ENCODE measurements at regions not wholly inside any gene's neighbourhood (a gene's known extent, or its start where the extent isn't known, plus 50 kb on each side); places are given as distances from the start of the nearest gene placed in this dataset.

DNA sequence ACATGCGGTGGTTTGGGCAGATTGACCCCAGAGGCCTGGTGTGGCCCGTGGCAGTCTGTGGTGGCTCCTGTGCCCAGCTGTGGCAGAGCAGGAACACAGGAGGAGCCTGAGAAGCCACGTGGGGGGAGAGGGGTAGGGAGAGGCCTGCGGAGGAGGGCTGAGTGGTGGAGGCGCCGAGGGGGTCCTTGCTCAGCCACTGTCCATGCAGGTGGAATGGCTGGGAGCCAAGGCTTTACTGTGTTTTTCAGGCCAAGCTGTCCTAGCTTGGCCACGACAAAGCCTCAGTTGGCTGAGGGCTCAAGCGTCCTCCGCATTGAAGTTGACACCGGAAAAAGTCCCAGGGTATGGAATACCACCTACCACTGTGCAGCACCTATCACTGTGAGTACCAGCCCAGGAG is 107.0 kb downstream of the VEGFA start:
- H3K9me3 Mint-ChIP-seq = no peaks in the 10 kb centered on the region
- H3K27me3 Mint-ChIP-seq = peaks cover 16% of the 10 kb centered on the region
- H3K4me1 Mint-ChIP-seq (ENCODE audit: low read depth) = peaks cover 15% of the 10 kb centered on the region
- H3K36me3 Mint-ChIP-seq (ENCODE audit: low read depth) = no peaks in the 10 kb centered on the region
- H3K27ac Mint-ChIP-seq = peak overlapping the region; percentile 28
- intact Hi-C loops (cut with micrococcal nuclease) = no loop called here
- no peak overlapping the region for H3K4me3 Mint-ChIP-seq

DNA sequence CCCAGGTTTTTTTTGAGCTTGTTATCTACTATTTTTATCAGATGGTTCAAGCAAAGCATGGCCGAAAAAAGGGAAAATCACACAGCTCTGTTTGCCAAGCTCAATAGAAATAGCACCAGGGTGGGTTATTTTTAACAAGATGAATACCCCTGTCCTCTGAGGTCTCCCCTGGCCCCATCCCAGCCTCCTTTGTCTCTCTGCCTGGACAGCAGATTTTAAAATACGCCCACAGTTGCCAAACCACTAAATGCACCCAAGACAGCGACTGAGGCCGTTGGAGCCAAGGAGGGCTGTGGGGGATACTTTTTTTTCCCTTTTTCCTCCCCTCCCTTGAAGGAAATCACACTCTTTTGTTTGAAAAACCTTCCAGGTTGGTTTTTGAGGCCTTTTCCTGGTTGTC is 106.6 kb downstream of the VEGFA start:
- intact Hi-C loops (cut with micrococcal nuclease) = no loop called here
- Mint-ChIP-seq H3K27me3 (peaks cover 16% of the 10 kb centered on the region), H3K9me3 (no peaks in the 10 kb centered on the region), H3K4me3 (no peak overlapping the region), H3K27ac (peak overlapping the region; percentile 28), H3K4me1 (ENCODE audit: low read depth) (peaks cover 10% of the 10 kb centered on the region), H3K36me3 (ENCODE audit: low read depth) (no peaks in the 10 kb centered on the region)

DNA sequence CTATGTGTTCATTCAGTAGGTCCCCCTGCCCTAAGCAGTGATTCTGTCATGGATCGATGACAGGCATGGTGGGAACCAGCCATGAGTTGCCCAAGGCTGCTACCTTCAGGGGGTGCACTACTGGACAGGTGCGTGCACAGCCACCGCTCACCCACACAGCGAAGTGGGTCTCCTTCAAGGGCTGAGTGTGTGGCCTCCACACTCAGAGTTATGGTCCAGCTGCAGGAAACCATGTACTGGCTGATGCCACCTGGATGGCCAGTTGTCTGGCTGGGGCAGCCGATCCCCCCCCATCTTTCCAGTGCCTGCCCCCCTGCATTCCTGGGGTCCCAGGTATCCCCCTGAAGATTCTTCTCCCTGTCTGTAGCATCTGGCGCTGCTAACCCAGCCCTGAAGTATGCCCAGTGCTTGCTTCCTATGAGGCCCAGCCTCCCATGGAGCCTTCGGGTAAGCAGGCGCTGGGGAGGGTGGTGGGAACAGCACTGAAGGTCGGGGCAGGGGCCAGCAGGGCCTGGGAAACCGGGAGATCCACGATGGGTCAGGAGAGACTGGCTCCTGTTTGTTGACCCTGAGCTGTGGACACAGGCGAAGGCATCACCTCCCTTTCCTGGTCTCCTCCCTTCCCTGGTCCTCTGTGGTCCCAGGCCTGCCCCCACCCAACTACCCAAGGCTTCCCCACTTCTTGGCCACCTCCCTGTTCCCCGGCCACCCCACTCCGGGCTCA is 106.0 kb downstream of the VEGFA start:
- H3K27me3 Mint-ChIP-seq = peaks cover 16% of the 10 kb centered on the region
- intact Hi-C loops (cut with micrococcal nuclease) = no loop called here
- H3K36me3 Mint-ChIP-seq (ENCODE audit: low read depth) = no peaks in the 10 kb centered on the region
- H3K4me1 Mint-ChIP-seq (ENCODE audit: low read depth) = peaks cover 10% of the 10 kb centered on the region
- no peak overlapping the region for H3K4me3 Mint-ChIP-seq
- H3K9me3 Mint-ChIP-seq = no peaks in the 10 kb centered on the region
- peak overlapping the region; percentile 28 for H3K27ac Mint-ChIP-seq

DNA sequence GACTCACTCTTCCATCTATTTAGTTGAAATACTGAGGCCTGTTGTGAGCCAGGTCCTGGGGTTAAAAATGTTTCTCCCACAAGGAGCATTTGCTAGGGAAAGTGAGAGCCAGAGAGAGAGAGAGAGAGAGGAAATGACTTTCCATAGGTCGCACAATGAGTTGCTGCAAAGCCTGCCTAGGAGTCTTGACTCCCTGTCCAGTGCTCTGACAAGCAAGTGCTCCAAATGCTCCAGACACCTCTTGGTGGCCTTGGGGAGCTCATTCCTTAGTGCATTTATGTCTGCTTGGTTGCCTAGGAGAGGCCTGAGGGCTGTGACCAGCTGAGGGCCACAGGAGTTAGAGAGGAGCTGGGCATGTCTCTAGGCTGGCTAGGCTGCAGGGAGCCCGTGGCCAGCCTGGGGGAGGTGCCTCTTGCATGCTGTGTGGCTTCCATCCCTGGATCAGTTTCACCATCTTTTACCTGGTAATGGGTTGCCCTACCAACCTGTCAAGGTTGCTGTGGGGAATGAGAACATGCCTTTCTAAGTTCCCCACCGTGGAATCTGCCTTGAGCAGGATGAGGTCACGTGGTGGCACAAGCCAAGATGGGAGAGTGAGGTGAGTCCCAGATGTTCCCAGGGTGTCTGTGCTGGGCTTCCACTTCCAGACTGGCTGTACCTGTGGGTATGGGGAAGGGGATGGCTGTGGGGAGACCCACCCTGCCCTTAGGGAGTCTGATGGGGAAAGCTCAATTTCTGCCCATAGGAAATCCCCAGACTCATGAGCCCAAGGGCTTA is 105.0 kb downstream of the VEGFA start:
- H3K4me1 Mint-ChIP-seq (ENCODE audit: low read depth) = peaks cover 10% of the 10 kb centered on the region
- no peak overlapping the region for H3K4me3 Mint-ChIP-seq
- intact Hi-C loops (cut with micrococcal nuclease) = no loop called here
- peaks cover 19% of the 10 kb centered on the region for H3K27me3 Mint-ChIP-seq
- no peak overlapping the region for H3K27ac Mint-ChIP-seq
- no peaks in the 10 kb centered on the region for H3K36me3 Mint-ChIP-seq (ENCODE audit: low read depth)
- H3K9me3 Mint-ChIP-seq = no peaks in the 10 kb centered on the region

DNA sequence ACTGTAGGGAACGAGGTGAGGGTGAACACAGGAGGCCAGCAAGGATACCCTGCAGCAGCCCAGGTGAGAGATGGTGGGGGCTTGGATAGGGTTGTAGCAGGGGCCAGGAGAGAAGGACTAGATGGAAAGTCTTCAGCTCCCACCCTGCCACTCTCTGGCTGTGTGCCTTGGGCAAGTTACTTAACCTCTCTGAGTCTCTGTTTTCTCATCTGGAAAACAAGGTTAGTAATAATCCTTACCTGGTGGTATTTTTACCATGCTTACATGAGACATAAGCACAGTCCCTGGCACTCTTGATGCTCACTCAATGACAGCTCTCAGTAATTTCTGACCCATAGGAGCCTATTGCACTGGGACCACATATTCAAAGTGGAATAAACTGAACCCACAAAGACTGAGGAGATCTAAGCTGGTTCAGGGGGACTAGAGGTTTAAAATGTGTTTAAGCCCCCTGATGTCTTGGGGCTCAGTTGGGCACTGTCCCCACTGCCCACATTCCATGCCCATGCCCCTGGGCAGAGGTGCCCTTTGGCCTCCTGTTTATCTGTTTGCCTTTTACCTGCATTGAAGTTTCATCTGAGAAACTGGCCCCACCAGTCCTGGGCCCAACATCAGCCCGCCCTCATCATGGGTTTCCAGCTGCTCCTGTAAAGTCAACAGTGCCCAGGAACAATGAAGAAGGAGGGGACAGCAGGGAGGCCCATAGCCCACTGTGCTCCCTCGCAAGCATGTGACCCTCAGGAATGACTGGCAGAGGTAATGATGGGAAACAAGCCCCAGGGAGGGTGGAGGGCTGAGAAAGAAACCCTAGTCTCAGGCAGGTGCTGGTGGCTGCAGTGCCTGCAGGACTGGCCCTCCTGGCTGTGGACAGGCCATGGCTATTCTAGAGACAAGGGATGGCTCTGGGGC is 104.0 kb downstream of the VEGFA start:
- H3K4me3 Mint-ChIP-seq = no peak overlapping the region
- peaks cover 19% of the 10 kb centered on the region for H3K27me3 Mint-ChIP-seq
- no peaks in the 10 kb centered on the region for H3K36me3 Mint-ChIP-seq (ENCODE audit: low read depth)
- peaks cover 10% of the 10 kb centered on the region for H3K4me1 Mint-ChIP-seq (ENCODE audit: low read depth)
- no peak overlapping the region for H3K27ac Mint-ChIP-seq
- intact Hi-C loops (cut with micrococcal nuclease) = no loop called here
- no peaks in the 10 kb centered on the region for H3K9me3 Mint-ChIP-seq

DNA sequence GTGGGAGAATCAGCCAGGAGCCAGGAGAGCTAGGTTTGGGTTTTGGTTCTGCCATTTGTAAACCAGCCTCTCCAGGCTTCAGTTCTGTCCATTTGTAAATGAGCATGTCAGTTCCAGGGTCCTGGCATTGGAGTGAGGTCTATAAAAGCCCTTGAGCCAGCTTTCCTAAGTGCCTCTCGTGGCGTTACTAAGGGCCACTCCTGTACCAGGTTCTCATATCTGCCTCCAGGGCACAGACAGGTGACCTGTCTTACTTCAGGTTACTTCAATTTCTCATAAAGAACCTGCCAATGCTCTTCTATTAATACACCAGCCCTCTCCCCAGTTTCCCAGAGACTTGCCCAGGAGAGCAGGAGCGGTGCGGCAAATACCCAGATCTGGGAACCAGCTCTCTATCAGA is 101.9 kb downstream of the VEGFA start:
- H3K27ac Mint-ChIP-seq = no peak overlapping the region
- H3K4me1 Mint-ChIP-seq (ENCODE audit: low read depth) = peaks cover 5% of the 10 kb centered on the region
- no peak overlapping the region for H3K4me3 Mint-ChIP-seq
- intact Hi-C loops (cut with micrococcal nuclease) = no loop called here
- H3K9me3 Mint-ChIP-seq = no peaks in the 10 kb centered on the region
- no peaks in the 10 kb centered on the region for H3K36me3 Mint-ChIP-seq (ENCODE audit: low read depth)
- H3K27me3 Mint-ChIP-seq = peaks cover 22% of the 10 kb centered on the region

DNA sequence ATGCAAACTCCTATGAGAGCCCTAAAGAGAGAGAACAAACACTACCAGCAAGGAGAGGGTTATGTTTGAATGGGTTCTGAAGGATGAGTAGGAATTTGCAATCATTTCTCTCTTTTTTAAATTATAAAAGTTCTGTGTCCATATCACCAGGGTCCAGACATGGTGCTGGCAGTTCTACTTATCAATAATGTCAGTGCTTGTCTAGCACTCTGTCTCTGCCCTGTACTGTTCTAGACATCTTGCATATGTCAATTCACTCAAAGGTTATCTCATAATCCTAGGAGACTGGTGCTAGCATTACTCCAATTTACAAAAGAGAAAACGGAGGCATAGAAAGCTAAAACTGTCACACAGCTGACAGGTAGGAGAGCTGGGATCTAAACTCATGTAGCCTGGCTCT is 101.3 kb downstream of the VEGFA start:
- peaks cover 24% of the 10 kb centered on the region for H3K27me3 Mint-ChIP-seq
- peaks cover 5% of the 10 kb centered on the region for H3K4me1 Mint-ChIP-seq (ENCODE audit: low read depth)

DNA sequence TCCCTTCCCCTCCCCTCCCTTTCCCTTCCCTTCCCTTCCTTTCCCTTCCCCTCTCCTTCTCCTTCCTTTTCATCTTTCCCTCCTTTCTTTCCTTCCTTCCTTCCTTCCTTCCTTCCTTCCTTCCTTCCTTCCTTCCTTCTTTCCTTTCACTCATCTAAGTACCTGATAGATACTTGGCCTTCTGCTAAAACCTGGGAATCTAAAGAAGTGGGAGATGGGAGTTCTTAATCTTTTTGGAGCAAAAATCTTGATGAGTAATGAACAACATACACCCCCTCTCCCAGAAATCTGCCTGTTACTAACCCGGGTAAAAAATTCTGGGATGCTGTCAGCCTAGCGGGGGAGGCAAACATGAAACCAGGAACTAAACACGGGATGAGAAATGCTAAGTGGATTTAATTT is 100.7 kb downstream of the VEGFA start:
- Mint-ChIP-seq H3K4me3 (no peak overlapping the region), H3K9me3 (no peaks in the 10 kb centered on the region), H3K4me1 (ENCODE audit: low read depth) (peaks cover 5% of the 10 kb centered on the region), H3K27ac (no peak overlapping the region), H3K27me3 (peaks cover 29% of the 10 kb centered on the region), H3K36me3 (ENCODE audit: low read depth) (no peaks in the 10 kb centered on the region)
- intact Hi-C loops (cut with micrococcal nuclease) = no loop called here

More for the DNA sequence above, 101.3 kb downstream of the VEGFA start:
- Mint-ChIP-seq H3K9me3 (no peaks in the 10 kb centered on the region), H3K36me3 (ENCODE audit: low read depth) (no peaks in the 10 kb centered on the region), H3K4me3 (no peak overlapping the region), H3K27ac (no peak overlapping the region)
- intact Hi-C loops (cut with micrococcal nuclease) = no loop called here

DNA sequence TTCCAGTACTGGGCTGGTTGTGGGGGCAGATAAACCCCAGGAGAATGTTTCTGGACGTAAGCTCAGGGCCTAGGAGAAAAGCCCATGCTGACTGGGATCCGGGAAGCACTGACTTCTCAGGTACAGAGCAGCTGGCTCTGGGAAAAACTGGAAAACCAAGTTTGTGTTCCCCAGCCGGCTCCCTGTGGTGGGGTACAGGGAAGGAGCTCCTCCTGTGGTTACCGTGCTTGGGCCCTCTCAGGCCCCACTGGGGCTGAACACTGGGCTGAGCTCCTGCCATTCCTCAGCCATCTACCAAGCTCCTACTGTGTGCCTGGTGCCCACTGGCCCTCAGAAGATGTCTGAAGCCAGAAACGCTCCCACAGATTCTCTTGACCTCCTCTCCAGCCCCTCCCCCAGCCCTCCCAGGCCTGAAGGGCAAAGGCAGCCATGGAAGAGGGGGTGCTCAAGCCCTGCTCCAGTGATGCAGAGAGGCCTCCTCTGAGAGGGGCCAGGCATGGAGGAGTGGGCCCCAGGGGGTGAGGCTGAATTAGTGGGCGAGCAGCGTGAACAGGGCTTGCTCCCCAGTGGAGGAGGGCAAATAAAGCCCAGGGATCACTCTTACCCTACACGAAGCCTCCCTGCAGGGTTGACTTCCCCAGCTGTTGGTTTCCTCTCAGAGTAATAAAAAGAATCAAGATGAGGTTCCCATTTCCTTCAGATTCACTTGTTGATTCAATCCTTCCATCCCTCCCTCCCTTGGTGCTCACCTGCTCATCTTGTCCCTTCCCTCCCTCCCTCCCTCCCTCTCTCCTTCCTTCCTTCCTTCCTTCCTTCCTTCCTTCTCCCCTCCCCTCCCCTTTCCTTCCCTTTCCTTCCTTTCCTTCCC is 100.0 kb downstream of the VEGFA start:
- peaks cover 33% of the 10 kb centered on the region for H3K27me3 Mint-ChIP-seq
- intact Hi-C loops (cut with micrococcal nuclease) = no loop called here
- H3K4me3 Mint-ChIP-seq = no peak overlapping the region
- H3K9me3 Mint-ChIP-seq = no peaks in the 10 kb centered on the region
- no peak overlapping the region for H3K27ac Mint-ChIP-seq
- H3K36me3 Mint-ChIP-seq (ENCODE audit: low read depth) = no peaks in the 10 kb centered on the region
- H3K4me1 Mint-ChIP-seq (ENCODE audit: low read depth) = peaks cover 4% of the 10 kb centered on the region

DNA sequence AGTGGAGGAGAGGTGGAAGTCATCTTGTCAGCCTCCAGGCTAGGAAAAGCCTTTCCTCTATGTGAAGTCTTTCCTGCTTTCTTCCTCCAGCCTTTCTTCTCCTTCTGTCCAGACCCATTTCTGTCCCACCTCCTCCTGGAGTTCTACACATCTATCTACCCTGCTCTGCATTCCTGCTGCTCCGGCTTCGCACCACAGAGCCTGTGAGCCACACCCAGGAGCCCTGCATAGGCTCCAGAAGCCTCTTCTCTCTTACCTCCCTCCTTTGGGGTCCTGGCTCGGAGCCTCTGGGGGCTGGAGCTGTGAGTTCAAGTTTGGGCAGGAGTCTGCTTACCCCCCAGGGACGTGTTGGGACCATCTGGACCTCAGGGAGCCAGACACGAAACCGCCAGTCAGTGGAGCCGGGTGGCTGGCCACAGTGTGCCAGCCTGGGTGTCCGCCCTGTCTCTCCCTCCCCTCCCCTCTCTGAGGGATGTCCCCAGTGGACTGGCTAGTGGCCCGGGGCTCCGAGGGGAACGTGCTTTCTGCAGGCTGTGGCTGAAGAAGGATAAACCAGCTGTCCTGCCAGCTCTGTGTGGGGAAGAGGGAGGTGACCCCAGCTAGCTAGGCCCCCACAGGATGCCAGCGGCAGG is 99.2 kb downstream of the VEGFA start:
- H3K36me3 Mint-ChIP-seq (ENCODE audit: low read depth) = no peaks in the 10 kb centered on the region
- H3K9me3 Mint-ChIP-seq = no peaks in the 10 kb centered on the region
- H3K4me3 Mint-ChIP-seq = no peak overlapping the region
- no peak overlapping the region for H3K27ac Mint-ChIP-seq
- no peaks in the 10 kb centered on the region for H3K4me1 Mint-ChIP-seq (ENCODE audit: low read depth)
- intact Hi-C loops (cut with micrococcal nuclease) = no loop called here
- H3K27me3 Mint-ChIP-seq = peaks cover 37% of the 10 kb centered on the region

DNA sequence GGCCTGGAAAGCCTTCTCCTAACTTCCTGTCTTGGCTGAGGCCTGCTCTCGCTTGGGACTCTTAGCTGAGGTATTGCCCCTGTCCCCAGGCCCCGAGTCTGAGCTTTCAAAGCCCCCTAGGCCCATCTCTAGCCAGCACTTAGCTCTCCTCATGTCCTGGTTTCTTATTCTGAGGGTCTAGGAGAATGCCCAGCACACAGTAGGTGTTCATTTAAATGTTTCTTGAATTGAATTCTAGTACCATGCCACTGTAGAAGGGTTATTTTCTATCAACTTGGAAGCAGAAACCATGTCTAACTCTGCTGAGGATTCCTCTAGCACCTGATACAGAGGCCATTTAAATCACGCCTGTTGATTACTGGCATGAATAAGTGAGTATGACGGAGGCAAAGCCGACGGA is 98.5 kb downstream of the VEGFA start:
- H3K36me3 Mint-ChIP-seq (ENCODE audit: low read depth) = no peaks in the 10 kb centered on the region
- H3K4me3 Mint-ChIP-seq = no peak overlapping the region
- H3K27ac Mint-ChIP-seq = no peak overlapping the region
- no peaks in the 10 kb centered on the region for H3K4me1 Mint-ChIP-seq (ENCODE audit: low read depth)
- intact Hi-C loops (cut with micrococcal nuclease) = no loop called here
- H3K27me3 Mint-ChIP-seq = peaks cover 42% of the 10 kb centered on the region
- H3K9me3 Mint-ChIP-seq = no peaks in the 10 kb centered on the region

DNA sequence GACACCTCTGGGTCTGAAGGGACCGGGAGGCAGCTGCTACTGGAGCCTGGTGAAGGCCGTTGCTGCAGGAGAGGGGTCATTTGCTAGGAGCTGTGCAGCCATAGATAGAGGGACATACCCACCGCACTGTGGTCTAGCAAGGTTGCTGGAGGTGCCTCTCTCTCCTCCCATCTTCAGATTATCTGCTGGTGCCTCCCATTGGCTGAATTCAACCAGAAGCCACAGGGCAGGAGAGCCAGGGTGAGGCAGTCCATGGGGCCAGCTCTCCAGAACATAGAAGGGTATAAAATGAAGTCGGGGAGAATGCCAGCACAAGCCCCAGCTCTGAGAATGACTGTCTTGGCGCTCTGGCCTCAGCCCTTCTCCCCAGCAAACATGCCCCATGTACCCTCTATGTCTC is 98.0 kb downstream of the VEGFA start:
- H3K27ac Mint-ChIP-seq = no peak overlapping the region
- intact Hi-C loops (cut with micrococcal nuclease) = no loop called here
- H3K9me3 Mint-ChIP-seq = no peaks in the 10 kb centered on the region
- H3K27me3 Mint-ChIP-seq = peaks cover 44% of the 10 kb centered on the region
- H3K4me3 Mint-ChIP-seq = no peak overlapping the region
- no peaks in the 10 kb centered on the region for H3K36me3 Mint-ChIP-seq (ENCODE audit: low read depth)
- peaks cover 5% of the 10 kb centered on the region for H3K4me1 Mint-ChIP-seq (ENCODE audit: low read depth)

DNA sequence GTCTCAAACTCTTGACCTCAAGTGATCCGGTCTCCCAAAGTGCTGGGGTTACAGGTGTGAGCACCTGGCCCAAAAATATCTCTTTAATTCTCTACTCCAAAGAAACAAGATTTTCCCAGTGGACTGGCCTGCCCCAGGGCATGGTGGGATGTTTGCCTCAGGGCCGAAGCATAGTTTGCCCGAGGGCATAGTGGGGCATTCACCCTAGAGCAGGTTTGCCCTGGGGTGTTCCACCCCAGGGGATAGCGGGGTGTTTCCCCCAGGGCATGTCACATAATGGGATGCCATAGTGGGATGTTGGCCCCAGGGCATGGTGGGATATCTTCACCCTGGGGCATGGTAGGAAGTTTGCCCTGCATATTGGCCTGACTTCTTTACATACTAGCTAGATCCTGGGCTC is 97.2 kb downstream of the VEGFA start:
- no peaks in the 10 kb centered on the region for H3K36me3 Mint-ChIP-seq (ENCODE audit: low read depth)
- intact Hi-C loops (cut with micrococcal nuclease) = no loop called here
- no peak overlapping the region for H3K27ac Mint-ChIP-seq
- H3K27me3 Mint-ChIP-seq = peaks cover 39% of the 10 kb centered on the region
- H3K4me3 Mint-ChIP-seq = no peak overlapping the region
- H3K9me3 Mint-ChIP-seq = no peaks in the 10 kb centered on the region
- H3K4me1 Mint-ChIP-seq (ENCODE audit: low read depth) = peaks cover 6% of the 10 kb centered on the region

Data from dendritic cell treated with granulocyte-macrophage colony-stimulating factor and Interleukin-4, amounts not matched to agents 40 ng/mL and 50 ng/mL, for 4 days (primary cell).